Caco-2 (cell line): ENCODE measurements at regions not wholly inside any gene's neighbourhood (a gene's known extent, or its start where the extent isn't known, plus 50 kb on each side); places are given as distances from the start of the nearest gene placed in this dataset.
"Not testable (repeated sequence)": the region's sequence is repeated elsewhere in the genome, so short reads cannot be mapped to it uniquely, and the experiment has no call there.

Source experiments
- BruUV-seq: library from RNA; stranded (reverse); fragments of 400-500 nt; replicated peaks from 2 replicates; lab custom pipeline; 2021; lab: Mats Ljungman, UMichigan
- CTCF ChIA-PET: fragments of 300-600 bp; sonication (Branson Sonifier 250); formaldehyde crosslinking; loops from one replicate; lab custom pipeline; 2022; ENCODE audit warnings: antibody characterized with exemption; lab: Charles Lee
- POLR2A ChIA-PET: fragments of 300-600 bp; sonication (Branson Sonifier 250); formaldehyde crosslinking; loops from one replicate; lab custom pipeline; 2022; ENCODE audit warnings: antibody characterized with exemption; lab: Charles Lee
- DNase-seq, 2 experiments: peaks; one replicate each; pipeline versions ENCODE4 v3.0.0 to v3.0.0-alpha.2; 2020 to 2022
- H3K27me3 ChIP-seq: replicated peaks from 2 replicates; pipeline ENCODE4 v1.6.0; 2011; ENCODE audit warnings: low read length; ENCODE audit not compliant: control insufficient read depth, insufficient read depth
- H3K36me3 ChIP-seq: 2 replicates; pipeline ENCODE4 v1.5.1; 2011; ENCODE audit warnings: low read length; ENCODE audit not compliant: control insufficient read depth, insufficient read depth
- H3K4me1 ChIP-seq: fragments of 250-450 bp; sonication (Bioruptor Pico); 2 replicates; pipeline ENCODE4 v1.5.1; 2020; ENCODE audit warnings: mild to moderate bottlenecking
- H3K4me3 ChIP-seq: 2 replicates; pipeline ENCODE4 v1.5.1; 2011; ENCODE audit warnings: low read depth, mild to moderate bottlenecking, control low read depth, low read length
- H3K9me3 ChIP-seq: fragments of 250-450 bp; sonication (Bioruptor Pico); 2 replicates; pipeline ENCODE4 v1.5.1; 2020; ENCODE audit warnings: mild to moderate bottlenecking, moderate library complexity
- H3K27ac Mint-ChIP-seq: one replicate; pipeline ENCODE4 v1.8.0; 2022; ENCODE audit warnings: mixed read lengths; ENCODE audit not compliant: unreplicated experiment
- H3K27me3 Mint-ChIP-seq: one replicate; pipeline ENCODE4 v1.8.0; 2022; ENCODE audit warnings: mixed read lengths; ENCODE audit not compliant: insufficient read depth, unreplicated experiment
- H3K36me3 Mint-ChIP-seq: one replicate; pipeline ENCODE4 v1.8.0; 2022; ENCODE audit warnings: mild to moderate bottlenecking, mixed read lengths; ENCODE audit not compliant: insufficient read depth, unreplicated experiment
- H3K4me1 Mint-ChIP-seq: one replicate; pipeline ENCODE4 v1.8.0; 2022; ENCODE audit warnings: low read depth, mixed read lengths; ENCODE audit not compliant: unreplicated experiment
- H3K4me3 Mint-ChIP-seq: one replicate; pipeline ENCODE4 v1.8.0; 2022; ENCODE audit warnings: mild to moderate bottlenecking, moderate library complexity, mixed read lengths; ENCODE audit not compliant: unreplicated experiment
- H3K9me3 Mint-ChIP-seq: one replicate; pipeline ENCODE4 v1.8.0; 2022; ENCODE audit warnings: mixed read lengths; ENCODE audit not compliant: unreplicated experiment
- CTCF ChIP-seq, 2 experiments: fragments of 200-600 bp in 1 of 2; IDR thresholded peaks; 1 replicate in 1 of 2; 2 replicates in 1 of 2; pipeline versions ENCODE4 v1.5.1 to v1.8.0; 2011 to 2022; ENCODE audit warnings: antibody characterized with exemption in 1 of 2, control low read depth in 1 of 2, inconsistent platforms in 1 of 2, low read depth in 1 of 2, low read length in 1 of 2, mild to moderate bottlenecking in 1 of 2, moderate library complexity in 1 of 2; ENCODE audit not compliant: insufficient read depth in 1 of 2, severe bottlenecking in 1 of 2, unreplicated experiment in 1 of 2
- intact Hi-C: fragments of 100-400 bp; cut with micrococcal nuclease; formaldehyde crosslinking; loops from one replicate; pipeline ENCODE4 v1.10.0; 2022; ENCODE audit not compliant: unreplicated experiment

- Mint-ChIP-seq H3K36me3 (peaks cover 8% of the 10 kb centered on the region), H3K27ac (peak overlapping the region; percentile 44), H3K27me3 (no peaks in the 10 kb centered on the region), H3K4me3 (no peak overlapping the region), H3K9me3 (peaks cover 18% of the 10 kb centered on the region), H3K4me1 (peaks cover 52% of the 10 kb centered on the region)
- Histone ChIP-seq H3K36me3 (no peaks in the 10 kb centered on the region), H3K9me3 (no peaks in the 10 kb centered on the region), H3K4me3 (no peak overlapping the region), H3K4me1 (peaks cover 47% of the 10 kb centered on the region), H3K27me3 (no peaks in the 10 kb centered on the region)
- TF ChIP-seq CTCF (IDR thresholded peaks at IDR 0.05; ENCODE audit: insufficient read depth in 1 of 2, low read depth in 1 of 2, low read length in 1 of 2, severe bottlenecking in 1 of 2, unreplicated experiment in 1 of 2) = no peak
- ChIA-PET POLR2A (no interaction called here), CTCF (no interaction called here)
- intact Hi-C loops = no loop called here
- BruUV-seq = no TSS peak
- DNase-seq = peak; percentile 53 to 81
These were observed 82.5 kb upstream of the PLEKHG1 start for GRCh38 chr6:150517175-150517574.

- ChIA-PET CTCF (interaction anchor here (0.5 to 1.0 kb wide), 2 partner anchors 103 to 153 kb away, joined by 4 to 7 read pairs; no protein-coding TSS in a partner anchor), POLR2A (no interaction called here)
- H3K4me3 ChIP-seq = no peak overlapping the region
- no peaks in the 10 kb centered on the region for H3K9me3 ChIP-seq
- peaks cover 32% of the 10 kb centered on the region for H3K4me1 Mint-ChIP-seq
- H3K4me3 Mint-ChIP-seq = no peak overlapping the region
- H3K36me3 Mint-ChIP-seq = no peaks in the 10 kb centered on the region
- H3K27me3 ChIP-seq = no peaks in the 10 kb centered on the region
- peaks cover 18% of the 10 kb centered on the region for H3K9me3 Mint-ChIP-seq
- H3K36me3 ChIP-seq = no peaks in the 10 kb centered on the region
- H3K27me3 Mint-ChIP-seq = no peaks in the 10 kb centered on the region
- intact Hi-C loops = loop anchor here (10.0 kb wide), 1 partner anchor 293 kb away; no protein-coding TSS in a partner anchor
- H3K27ac Mint-ChIP-seq = no peak overlapping the region
- no TSS peak for BruUV-seq
- TF ChIP-seq CTCF (IDR thresholded peaks at IDR 0.05; ENCODE audit: insufficient read depth in 1 of 2, low read depth in 1 of 2, low read length in 1 of 2, severe bottlenecking in 1 of 2, unreplicated experiment in 1 of 2) = no peak
- no peak for DNase-seq
- peaks cover 25% of the 10 kb centered on the region for H3K4me1 ChIP-seq
These were observed 78.2 kb upstream of the PLEKHG1 start for GRCh38 chr6:150521482-150521881.

GRCh38 chr6:150523216-150523615, 76.5 kb upstream of the PLEKHG1 start:
- H3K27me3 ChIP-seq, H3K27me3 Mint-ChIP-seq, DNase-seq, POLR2A ChIA-PET, H3K27ac Mint-ChIP-seq, BruUV-seq, H3K4me3 ChIP-seq, CTCF ChIA-PET, H3K9me3 ChIP-seq, H3K36me3 Mint-ChIP-seq, H3K4me3 Mint-ChIP-seq, H3K36me3 ChIP-seq: not testable (repeated sequence)
- H3K4me1 ChIP-seq = peaks cover 10% of the 10 kb centered on the region
- H3K4me1 Mint-ChIP-seq = peaks cover 18% of the 10 kb centered on the region
- peaks cover 18% of the 10 kb centered on the region for H3K9me3 Mint-ChIP-seq
- intact Hi-C loops = loop anchor here (10.0 kb wide), 1 partner anchor 292 kb away; no protein-coding TSS in a partner anchor
